Neural cell (in vitro differentiated cells): ENCODE measurements at regions not wholly inside any gene's neighbourhood (a gene's known extent, or its start where the extent isn't known, plus 50 kb on each side); places are given as distances from the start of the nearest gene placed in this dataset.
"Not testable (repeated sequence)": the region's sequence is repeated elsewhere in the genome, so short reads cannot be mapped to it uniquely, and the experiment has no call there.

Experiments
- EP300 ChIP-seq: fragments of 450-650 bp; conservative IDR thresholded peaks from 2 replicates; pipeline ENCODE4 v1.6.1; 2014; ENCODE audit warnings: antibody characterized with exemption, mild to moderate bottlenecking, moderate library complexity; ENCODE audit not compliant: poor library complexity, severe bottlenecking
- EZH2 ChIP-seq: fragments of 200-600, 300-800 bp; shearing (Covaris generic), sonication (generic); IDR thresholded peaks from 2 replicates; pipeline ENCODE4 v1.6.1; 2014; ENCODE audit warnings: antibody characterized with exemption, low read length, borderline replicate concordance, mild to moderate bottlenecking; ENCODE audit not compliant: insufficient read depth, poor library complexity, severe bottlenecking
- POLR2AphosphoS5 ChIP-seq: IDR thresholded peaks from 2 replicates; pipeline ENCODE4 v1.6.1; 2012
- RAD21 ChIP-seq: fragments of 450-650 bp; conservative IDR thresholded peaks from 2 replicates; pipeline ENCODE4 v1.6.1; 2014; ENCODE audit warnings: antibody characterized with exemption, mild to moderate bottlenecking, moderate library complexity
- TAF1 ChIP-seq: IDR thresholded peaks from 2 replicates; pipeline ENCODE4 v1.6.1; 2012; ENCODE audit warnings: low read depth
- TF ChIP-seq, protein P1 (sequence below): fragments of 450-650 bp; IDR thresholded peaks from 2 replicates; pipeline ENCODE4 v1.5.1; 2014; ENCODE audit warnings: antibody characterized with exemption, mild to moderate bottlenecking, moderate library complexity; ENCODE audit not compliant: poor library complexity, severe bottlenecking
- TF ChIP-seq, protein P2 (sequence below): IDR thresholded peaks from 2 replicates; pipeline ENCODE4 v1.6.1; 2012; ENCODE audit warnings: borderline replicate concordance

DNA sequence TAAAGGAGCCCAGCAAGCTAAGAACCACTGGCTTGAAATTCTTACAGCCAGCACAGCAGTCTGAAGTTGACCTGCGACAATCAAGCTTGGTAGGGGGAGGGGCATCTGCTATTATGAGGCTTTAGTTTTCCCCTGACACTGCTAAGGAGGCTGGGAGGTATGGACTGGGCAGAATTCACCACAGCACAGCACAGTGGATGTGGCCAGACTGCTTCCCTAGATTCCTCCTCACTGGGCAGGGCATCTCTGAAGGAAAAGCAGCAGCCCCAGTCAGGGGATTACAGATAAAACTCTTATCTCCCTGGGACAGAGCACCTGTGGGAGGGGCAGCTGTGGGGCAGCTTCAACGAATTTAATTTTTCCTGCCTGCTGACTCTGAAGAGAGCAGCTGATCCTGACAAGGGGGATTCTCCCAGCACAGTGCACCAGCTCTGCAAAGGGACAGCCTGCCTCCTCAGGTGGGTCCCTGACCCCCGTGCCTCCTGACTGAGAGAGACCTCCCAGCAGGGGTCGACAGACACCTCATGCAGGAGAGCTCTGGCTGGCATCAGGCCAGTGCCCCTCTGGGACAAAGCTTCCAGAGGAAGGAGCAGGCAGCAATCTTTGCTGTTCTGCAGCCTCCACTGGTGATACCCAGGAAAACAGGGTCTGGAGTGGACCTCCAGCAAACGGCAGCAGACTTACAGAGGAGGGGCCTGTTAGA lies 71.6 kb upstream of the CARMIL1 start:
- TF ChIP-seq RAD21, POLR2AphosphoS5, TAF1, EZH2, EP300: not testable (repeated sequence)
- TF ChIP-seq, protein P1, sequence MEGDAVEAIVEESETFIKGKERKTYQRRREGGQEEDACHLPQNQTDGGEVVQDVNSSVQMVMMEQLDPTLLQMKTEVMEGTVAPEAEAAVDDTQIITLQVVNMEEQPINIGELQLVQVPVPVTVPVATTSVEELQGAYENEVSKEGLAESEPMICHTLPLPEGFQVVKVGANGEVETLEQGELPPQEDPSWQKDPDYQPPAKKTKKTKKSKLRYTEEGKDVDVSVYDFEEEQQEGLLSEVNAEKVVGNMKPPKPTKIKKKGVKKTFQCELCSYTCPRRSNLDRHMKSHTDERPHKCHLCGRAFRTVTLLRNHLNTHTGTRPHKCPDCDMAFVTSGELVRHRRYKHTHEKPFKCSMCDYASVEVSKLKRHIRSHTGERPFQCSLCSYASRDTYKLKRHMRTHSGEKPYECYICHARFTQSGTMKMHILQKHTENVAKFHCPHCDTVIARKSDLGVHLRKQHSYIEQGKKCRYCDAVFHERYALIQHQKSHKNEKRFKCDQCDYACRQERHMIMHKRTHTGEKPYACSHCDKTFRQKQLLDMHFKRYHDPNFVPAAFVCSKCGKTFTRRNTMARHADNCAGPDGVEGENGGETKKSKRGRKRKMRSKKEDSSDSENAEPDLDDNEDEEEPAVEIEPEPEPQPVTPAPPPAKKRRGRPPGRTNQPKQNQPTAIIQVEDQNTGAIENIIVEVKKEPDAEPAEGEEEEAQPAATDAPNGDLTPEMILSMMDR = not testable (repeated sequence)
- TF ChIP-seq, protein P2, sequence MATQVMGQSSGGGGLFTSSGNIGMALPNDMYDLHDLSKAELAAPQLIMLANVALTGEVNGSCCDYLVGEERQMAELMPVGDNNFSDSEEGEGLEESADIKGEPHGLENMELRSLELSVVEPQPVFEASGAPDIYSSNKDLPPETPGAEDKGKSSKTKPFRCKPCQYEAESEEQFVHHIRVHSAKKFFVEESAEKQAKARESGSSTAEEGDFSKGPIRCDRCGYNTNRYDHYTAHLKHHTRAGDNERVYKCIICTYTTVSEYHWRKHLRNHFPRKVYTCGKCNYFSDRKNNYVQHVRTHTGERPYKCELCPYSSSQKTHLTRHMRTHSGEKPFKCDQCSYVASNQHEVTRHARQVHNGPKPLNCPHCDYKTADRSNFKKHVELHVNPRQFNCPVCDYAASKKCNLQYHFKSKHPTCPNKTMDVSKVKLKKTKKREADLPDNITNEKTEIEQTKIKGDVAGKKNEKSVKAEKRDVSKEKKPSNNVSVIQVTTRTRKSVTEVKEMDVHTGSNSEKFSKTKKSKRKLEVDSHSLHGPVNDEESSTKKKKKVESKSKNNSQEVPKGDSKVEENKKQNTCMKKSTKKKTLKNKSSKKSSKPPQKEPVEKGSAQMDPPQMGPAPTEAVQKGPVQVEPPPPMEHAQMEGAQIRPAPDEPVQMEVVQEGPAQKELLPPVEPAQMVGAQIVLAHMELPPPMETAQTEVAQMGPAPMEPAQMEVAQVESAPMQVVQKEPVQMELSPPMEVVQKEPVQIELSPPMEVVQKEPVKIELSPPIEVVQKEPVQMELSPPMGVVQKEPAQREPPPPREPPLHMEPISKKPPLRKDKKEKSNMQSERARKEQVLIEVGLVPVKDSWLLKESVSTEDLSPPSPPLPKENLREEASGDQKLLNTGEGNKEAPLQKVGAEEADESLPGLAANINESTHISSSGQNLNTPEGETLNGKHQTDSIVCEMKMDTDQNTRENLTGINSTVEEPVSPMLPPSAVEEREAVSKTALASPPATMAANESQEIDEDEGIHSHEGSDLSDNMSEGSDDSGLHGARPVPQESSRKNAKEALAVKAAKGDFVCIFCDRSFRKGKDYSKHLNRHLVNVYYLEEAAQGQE = not testable (repeated sequence)
